CD4-positive, alpha-beta T cell treated with Interferon alpha-2 for 1 hour (primary cell): ENCODE measurements at regions not wholly inside any gene's neighbourhood (a gene's known extent, or its start where the extent isn't known, plus 50 kb on each side); places are given as distances from the start of the nearest gene placed in this dataset.
A peak's percentile ranks its signal among the peaks of the same experiment; 100 is the strongest.

ENCODE experiments used
- DNase-seq, 2 donors: peaks; one replicate each; pipeline ENCODE4 v3.0.0-alpha.2; 2020 to 2022

DNA sequence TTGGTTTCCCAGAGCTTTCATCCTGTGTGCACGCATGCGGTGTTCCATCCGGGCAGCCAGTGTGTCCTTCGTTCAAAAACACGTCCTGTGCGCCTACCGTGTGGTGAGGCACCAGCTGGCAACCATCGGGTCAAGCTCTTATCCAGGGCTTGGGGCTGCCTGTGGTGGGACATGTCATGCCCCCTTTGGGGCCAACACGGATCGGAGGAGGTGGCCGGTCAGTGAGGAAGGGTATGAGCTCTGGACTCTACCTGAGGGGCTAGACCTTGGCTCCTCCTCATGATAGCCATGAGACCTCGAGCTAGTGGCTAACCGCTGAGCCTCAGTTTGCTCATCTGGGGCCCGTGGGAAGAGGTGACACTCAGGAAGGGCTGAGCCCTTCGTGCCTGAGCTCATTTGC, 158.5 kb upstream of the PMEPA1 start:
- no peak for DNase-seq

DNA sequence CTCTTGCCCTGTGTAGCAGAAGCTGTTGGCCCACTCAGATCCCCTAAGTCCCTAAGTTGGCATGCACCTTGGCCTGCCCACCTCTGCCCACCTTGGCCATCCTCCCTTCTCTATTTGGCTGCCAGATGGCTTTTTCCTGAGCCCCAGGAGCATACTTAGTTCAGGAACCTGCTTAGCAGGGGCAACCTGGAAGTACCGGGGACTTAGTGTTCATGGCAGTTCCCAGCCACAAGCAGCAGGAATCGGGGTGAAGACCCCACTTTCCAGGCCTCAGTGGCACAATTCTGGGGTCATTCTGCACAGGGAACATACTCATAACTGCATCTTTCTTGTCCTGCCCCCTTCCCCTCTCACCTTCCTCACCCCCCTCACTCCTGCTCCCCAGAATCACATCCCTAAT, 158.0 kb upstream of the PMEPA1 start:
- DNase-seq, result no peak

DNA sequence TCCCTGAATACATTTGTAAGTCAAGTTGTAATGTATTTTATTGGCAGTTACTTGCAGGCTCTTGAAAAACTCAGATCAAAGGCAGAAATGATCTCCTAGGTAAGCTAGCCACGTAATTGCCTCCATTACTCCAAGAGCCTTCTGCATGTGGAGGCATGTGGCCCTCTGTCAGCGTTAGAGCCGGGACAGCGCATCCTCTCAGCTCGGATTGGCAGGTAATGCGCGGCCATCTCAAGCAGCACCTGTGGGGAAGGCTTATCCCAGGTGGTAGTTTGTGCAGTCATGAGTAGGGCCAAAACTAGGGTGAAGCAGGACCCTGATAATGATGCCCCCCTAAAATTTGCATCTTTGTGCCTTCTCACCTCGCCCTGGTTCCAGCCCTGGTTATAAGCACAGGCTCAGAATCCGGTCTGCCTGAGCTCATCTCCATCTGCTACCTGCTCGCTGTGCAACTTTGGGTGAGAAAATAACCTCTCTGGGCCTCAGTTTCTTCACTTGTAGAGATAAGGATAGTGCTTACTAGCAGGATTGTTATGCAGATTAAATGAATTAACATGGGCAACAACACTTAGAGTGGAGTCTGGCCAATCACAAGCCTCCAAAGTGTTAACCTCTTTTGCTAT, 157.5 kb upstream of the PMEPA1 start:
- no peak for DNase-seq

DNA sequence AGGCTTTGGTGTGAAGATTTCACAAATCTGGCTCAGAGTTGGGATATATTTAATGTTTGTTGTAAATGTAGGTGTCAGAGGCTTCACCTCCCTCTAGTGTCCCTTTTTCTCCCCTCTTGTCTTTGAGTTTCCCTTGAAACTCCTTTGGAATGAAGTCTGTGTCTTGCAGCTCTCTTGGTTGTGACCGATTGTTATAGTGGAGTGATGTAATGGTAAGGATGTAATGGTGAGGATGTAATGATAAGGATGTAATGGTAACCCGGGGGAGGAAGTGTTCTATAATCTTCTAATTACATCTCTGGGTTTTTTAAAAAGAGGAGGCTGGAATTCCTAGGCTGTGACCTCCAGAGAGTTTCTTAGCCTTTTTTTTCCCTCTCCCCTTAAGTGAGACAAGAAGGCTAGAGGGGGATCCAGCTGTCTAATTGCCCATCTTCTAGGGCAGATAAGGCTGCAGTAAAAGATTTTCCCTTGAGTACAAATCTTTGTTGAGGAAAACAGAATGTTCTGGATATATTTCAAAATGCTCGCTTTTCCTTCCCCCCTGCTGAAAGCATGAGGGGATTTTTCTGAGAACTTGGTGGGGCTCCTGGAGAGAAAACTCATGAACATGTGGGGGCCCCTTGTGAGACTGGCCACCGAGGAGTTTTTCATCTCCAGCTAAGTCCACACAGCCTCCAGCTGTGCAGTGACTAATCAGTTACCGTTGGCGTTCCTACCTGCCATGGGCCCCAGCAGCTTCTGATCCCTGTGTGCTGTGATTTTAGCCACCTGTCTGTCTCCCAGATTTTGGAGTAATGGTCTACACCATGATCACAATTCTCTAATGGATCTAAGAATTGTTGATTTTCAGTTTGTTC, 156.7 kb upstream of the PMEPA1 start:
- DNase-seq, result no peak

DNA sequence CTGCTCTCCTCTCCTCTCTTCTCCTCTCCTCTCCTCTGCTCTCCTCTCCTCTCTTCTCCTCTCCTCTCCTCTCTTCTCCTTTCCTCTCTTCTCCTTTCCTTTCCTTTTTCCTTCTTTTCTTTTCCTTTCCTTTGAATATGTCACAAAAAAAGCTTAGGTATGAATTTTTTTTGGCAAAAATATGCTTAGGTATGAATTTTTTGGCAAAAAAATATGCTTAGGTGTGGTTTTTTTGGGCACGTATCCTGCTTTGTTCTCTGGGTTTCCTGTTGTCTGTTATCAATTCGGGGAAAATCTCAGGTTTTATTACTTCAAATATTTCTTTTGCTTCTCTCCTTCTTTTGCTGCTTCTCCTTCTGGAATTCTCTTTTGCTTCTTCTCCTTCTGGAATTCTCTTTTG, 155.5 kb upstream of the PMEPA1 start:
- DNase-seq, result peak in 1 of 2 donors; percentile 23

DNA sequence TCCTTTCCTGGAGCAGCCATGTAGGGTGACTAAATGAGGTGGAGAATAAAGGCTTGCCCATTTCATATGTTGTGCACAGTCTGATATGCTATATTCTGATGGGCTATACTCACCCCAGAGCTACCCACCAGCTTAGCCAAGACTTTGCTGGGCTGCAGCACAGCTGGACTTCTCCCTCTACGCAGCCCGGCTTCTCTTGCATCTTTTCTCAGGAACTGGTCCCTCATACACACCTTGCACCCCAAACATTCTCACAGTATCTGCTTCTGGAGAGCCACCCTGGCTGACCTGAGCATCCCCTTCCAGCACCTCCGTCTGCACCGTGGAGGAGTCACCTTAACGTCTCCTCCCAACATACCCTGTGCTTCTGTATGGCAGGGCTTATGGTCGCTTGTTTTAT, 150.8 kb upstream of the PMEPA1 start:
- DNase-seq, result no peak

DNA sequence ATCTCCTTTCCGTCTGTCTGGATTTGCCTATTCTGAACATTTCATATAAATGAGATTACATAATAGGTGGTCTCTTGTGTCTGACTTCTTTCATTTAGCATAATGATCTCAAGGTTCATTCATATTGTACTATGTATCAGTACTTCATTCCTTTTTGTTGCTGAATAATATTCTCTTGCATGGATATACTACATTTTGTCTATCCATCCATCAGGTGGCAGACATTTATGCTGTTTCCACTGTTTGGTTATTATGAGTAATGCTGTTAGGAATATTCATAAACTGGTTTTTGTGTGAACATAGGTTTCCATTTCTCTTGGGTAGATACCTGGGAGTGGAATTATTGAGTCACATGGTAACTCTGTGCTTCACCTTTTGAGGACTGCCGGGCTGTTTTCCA, 148.2 kb upstream of the PMEPA1 start:
- DNase-seq, result no peak

DNA sequence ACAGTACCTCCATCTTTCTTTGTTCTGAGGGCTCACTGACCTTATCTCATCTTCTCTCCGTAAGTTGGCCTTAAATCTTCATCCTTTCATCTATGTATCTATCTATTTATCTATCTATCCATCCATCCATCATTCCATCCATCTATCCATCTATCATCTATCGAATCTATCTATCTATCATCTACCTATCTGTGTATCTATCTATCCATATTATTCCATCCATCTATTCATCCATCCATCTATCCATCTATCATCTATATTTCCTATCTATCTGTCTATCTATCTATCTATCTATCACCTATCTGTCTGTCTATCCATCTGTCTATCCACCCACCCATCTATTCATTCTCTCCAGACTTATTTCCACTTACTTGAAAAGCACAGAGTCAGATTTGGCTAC, 147.3 kb upstream of the PMEPA1 start:
- no peak for DNase-seq

DNA sequence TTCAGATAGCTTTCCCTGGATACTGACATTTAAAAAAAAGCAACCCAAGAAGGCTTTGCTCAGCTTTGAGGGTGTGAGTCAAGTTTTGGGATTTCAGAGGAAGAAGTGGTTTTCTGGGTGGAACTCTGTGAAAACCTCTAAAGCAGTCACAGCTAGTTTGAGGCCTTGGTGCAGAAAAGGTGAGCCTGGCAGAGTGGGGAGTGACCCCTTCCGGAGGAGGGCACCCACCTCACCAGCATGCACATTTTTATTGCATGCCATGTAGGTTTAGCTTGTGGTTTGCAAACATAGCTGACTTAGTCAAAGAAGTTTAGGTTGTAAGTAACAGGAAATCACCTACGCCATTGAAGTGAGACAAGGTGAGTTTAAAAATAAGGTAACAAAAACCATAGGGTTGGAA, 146.8 kb upstream of the PMEPA1 start:
- peak in 1 of 2 donors; percentile 36 for DNase-seq

DNA sequence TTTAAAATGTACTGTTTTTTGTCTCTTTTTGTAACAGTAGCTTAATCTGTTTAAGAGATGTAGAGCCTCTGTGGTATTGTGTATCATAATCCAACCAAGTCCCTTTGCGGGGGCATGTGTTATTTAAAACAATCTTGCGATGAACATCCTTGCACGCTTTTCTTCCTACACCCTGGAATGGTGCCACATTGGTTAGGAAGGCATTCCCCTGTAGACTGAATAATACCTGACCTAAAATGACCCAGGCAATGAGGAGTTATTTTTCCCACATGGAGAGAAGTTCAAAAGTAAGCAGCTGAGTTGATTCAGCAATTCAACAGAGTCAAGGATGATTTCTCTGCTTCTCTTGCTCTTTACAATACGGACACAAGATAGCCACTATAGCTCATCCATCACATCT, 142.0 kb upstream of the PMEPA1 start:
- DNase-seq, result no peak

DNA sequence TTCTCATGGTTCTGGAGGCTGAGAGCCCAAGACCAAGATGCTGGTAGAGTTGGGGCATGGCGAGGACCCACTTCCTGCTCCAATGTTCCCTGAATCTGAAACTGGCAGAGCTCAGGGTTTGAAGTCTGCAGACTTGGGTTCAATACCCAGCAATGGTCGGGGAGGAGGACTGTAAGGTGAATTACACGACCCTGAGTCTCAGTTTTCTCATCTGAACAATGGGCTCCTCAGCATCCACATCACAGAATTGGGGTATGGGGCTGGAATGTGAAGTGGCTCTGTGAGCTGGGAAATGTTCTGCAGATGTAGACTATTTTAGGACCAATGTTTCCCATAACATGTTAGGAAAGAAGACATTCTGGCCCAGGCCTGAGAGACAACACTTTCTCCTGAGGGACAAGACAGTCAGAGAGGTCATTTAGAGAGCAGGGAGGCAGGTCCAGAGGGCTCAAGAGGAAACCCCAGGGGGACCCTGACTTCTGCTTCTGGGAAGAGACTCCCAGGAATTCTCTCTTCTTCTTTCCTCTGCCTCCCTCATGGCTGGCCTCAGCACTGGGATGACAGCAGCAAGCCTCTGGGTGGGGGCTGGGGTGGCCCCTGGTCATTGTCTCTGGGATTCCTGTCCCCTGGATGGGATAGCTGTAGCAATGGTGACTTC, 141.3 kb upstream of the PMEPA1 start:
- no peak for DNase-seq

DNA sequence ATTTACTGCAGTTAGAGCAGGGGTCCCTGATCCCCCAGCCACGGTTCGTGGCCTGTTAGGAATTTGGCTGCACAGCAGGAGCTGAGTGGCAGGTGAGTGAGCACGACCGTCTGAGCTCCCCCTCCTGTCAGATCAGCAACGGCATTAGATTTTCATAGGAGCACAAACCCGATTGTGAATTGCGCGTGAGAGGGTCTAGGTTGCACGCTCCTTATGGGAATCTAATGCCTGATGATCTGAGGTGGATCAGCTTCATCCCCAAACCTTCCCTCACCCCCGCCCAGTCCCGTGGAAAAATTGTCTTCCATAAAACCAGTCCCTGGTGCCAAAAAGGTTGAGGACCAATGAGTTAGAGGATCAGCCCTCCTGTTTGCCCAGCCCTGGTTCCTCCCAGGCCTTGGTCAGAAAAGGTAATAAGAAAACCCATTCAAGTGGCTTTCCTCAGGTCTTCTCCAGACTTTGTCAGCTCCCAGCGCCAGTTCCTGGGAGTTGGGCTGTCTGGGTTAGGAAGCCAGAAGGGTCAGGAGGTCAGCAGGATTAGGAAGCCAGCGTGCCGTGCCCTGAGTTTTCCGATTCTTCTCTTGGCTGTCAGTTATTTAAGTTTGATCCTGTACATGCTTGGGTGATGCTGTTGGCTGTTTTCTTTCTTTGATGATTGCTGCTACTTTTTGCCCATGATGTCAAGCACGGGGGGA, 139.9 kb upstream of the PMEPA1 start:
- no peak for DNase-seq

DNA sequence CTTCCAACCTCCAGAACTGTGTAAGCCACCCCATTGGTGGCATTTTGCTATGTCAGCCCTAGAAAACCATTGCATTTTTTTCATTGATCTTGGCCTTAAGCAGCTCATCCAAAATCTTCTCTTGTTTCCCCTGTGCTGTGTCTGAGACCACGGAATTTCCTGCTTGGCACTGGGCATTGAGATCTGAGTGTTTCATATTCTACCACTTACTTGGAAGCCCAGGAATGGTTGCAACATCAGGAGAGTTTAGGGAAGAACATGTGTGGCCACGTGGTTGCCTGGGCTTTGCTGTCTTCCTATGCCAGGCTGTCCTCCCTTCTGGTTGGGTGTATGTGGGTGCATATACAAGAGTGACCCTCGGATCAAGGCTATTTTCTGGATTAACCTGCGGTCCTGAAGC, 139.3 kb upstream of the PMEPA1 start:
- no peak for DNase-seq

DNA sequence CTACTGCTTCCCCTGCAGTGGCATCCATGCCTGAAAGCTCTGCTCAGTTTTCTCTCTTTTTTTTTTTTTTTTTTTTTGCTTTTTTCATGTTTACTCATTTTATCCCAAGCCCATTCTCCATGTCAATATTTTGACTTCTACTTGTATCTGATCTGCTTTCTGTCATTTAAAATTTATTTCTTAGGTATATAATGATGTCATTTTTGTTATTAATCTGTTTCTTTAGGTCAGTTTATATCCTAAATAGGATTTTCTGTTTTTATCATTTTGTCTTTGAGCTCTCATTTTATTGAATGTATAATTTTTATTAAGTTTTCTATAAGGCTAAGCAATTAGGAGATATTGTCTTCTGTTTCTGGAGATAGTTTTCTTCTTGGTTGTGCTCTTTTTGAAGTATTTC, 138.5 kb upstream of the PMEPA1 start:
- no peak for DNase-seq

DNA sequence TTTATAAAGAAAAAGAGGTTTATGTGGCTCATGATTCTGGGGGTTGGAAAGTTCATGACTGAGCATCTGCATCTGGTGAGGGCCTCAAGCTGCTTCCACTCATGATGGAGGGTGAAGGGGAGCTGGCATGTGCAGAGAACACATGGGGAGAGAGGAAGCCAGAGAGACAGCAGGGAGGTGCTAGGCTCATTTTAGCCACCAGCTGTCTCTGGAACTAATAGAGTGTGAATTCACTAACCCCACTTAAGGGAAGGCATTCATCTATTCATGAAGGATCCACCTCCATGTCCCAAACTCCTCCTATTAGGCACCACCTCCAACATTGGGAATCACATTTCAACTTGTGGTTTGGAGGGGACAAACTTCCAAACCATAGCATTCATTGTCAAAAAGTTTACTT, 137.3 kb upstream of the PMEPA1 start:
- no peak for DNase-seq

DNA sequence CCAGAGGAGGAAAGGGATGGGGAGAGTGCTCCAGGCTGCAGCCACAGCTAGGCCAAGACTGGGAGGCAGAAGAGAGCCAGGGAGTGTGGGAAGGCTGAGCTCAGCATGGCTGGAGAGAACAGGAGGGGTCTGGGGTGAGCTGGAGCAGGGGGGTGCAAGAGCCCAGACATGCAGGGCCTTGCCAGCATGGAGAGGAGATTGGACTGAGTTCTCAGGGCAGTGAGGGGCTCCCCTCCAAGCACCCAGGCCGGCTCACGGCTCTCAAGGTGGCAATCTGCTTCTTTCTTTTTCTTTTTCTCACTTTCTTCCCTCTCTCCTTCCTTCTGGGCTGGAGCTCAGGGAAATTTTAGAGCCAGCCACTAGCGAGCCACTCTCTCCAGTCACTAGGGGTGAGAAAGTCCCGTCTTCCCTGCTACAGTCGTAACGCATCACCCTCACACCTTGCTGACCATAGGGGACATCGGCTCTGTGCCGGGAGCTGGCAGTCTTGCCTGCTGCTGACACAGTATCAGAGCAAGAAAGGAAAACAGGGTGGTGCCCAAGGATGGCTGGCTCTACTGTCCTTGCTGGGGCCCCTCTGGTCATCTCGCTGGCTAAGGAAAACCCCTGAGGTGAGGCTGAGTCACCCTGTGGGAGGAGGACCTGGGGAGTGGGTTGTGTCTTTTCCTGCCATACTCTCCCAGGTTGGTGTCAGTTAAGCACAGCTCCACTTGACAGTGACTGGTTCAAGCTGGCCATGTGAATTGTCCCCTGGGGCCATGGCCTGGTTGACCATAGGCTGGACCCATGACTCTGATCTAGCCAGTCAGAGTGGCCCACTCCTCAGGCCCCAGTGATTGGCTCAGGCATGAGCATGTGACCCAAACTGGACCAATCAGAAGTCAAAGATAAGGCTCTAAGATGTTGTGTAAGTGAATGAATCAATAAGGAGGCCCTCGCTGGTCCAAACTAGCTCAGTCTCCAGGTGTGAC, 135.1 kb upstream of the PMEPA1 start:
- DNase-seq, result no peak

DNA sequence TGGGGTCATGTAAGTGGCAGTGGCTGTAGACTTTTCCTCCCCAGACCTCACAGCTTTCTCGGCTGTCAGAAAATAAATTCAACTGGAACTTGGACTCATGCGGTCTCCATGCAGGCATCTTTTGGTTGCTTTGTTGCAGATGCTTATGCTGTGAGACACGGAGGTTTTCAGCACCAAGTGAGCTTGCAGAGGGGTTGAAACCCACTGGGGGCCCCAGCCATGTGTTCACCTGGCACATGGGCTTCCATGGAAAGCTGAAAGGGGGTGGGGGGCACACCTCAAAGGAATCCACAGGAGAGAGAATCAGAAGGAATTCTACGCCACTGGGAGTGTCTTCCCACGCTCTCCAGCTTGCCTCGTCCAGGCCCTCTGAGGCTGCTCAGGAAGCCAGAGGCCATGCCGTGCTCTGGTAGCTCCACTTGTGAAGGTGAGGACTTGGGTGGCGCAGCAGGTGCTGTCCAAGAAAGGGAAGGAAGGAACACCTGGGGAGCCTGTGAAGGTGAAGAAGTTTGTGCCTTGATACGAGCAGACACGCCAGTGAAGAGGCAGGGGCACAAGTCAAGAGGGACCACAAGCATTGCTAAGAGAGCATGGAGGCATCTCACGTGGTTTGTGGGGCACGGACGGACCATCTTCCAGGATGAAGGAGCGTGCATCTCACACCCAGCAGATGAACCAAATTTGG, 134.3 kb upstream of the PMEPA1 start:
- no peak for DNase-seq

DNA sequence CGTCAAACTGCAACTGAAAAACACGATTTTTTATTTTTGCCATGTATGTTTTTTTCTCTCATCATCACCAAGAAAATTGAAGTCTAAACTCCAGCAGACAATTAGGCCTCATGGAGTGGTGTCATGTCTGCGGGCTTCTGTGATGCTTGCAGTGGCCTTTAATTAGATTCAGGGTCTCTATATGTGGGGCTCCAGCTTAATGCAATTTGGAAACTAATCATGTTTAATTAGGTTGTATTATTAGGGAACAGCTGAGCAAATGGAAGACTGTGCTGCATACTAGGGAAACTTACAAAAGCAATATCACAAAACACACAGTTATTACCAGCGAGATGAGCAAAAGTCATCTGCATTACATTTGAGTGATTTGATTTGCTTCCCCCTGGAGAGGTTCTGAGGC, 132.9 kb upstream of the PMEPA1 start:
- DNase-seq, result no peak

DNA sequence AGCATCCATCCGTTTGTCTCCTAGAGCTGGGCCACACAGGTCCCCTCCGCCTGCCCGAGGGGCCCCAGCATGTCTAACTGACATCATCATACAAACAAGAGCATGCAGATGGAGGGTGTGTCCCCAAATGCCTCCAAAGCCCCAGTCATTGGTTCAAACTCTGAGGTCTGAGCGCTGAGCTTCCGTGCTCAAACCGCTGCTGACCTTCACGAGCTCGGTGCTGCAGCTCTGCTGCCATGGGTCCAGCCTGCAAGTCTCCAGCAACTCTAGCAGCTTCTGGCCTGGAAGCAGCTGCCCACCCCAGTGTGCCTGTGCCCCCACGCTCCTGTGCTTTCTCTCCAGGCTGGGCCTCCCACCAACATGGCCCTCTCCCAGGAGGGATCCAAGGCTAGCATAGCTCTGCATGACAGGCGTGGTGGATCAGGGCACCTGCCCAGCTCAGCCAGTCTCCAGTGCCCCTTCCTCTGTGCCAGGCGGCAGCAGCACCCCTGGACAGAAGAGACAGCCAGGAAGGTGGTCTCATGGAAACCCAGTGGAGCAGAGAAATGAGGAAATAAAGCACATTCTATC, 131.6 kb upstream of the PMEPA1 start:
- DNase-seq, result no peak

DNA sequence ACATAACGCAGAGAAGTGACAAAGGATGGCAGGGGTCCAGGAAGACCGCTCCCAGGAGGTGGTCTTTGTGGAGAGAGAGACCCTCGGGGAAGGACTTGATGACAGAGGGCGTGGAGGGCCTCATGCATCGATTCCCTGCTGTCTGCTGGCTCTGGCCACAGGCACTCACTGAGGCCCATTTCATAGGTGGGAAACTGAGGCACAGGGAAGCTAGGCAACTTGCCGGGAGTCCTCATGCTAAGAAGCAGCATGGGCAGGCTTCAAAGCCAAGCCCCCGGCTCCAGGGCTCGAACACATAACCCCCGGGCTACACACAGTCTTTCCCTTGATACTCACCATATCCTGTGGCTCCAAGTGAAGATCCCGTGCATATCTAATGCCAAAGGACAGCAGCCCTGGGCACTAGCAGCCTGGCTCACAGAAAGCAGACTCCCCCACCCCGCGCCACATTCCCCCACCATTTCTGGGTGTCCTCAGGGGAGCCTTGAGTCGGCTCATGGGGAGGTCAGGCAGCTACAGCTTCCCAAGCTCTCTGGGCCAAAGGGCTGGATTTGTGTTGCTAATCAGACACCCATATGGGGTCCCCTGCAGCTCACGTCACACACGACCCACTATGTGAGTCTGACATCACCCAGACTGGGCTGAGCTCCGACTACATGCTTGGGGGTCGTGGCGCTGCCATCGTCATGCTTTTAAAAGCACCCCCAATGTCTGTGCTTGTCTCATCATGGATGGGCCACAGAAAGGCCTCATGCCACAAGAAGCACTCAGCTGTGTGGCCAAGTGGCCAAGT, 130.9 kb upstream of the PMEPA1 start:
- no peak for DNase-seq

DNA sequence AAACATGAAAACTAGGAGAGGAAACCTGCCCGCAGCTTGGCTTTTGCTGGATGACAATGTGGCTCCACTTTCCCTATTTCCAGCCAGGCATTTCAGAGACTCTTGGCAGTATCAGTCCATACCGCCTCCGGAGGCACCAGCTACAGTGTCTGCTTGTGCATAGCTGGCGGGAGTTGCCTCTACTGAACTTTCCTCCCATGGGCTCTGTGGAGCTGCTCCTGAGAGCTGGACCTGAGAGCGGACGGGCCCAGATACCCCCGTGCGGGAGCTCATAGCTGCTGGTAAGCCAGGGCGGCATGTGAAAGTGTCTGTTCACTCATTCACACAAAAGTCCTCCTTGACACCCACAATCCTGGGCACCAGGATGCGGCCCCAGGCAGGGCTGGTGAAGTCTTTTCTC, 130.3 kb upstream of the PMEPA1 start:
- no peak for DNase-seq
